Fibroblast of lung (primary cell): ENCODE measurements at regions not wholly inside any gene's neighbourhood (a gene's known extent, or its start where the extent isn't known, plus 50 kb on each side); places are given as distances from the start of the nearest gene placed in this dataset.

Source experiments
- CTCF ChIP-seq, 2 donors: IDR thresholded peaks in 1 of 2; conservative IDR thresholded peaks in 1 of 2; 1 replicate in 1 of 2; 2 replicates in 1 of 2; pipeline ENCODE4 v1.5.1; 2011 to 2012; ENCODE audit warnings: low read length in 2 of 2, control low read depth in 1 of 2, inconsistent platforms in 1 of 2, low read depth in 1 of 2, mild to moderate bottlenecking in 1 of 2
- EZH2 ChIP-seq: IDR thresholded peaks from 2 replicates; pipeline ENCODE4 v1.5.1; 2012; ENCODE audit warnings: low read length, control low read depth, mild to moderate bottlenecking; ENCODE audit errors: missing control alignments

- TF ChIP-seq CTCF (conservative IDR thresholded peaks at IDR 0.05 in 1 of 2, IDR thresholded peaks at IDR 0.05 in 1 of 2; ENCODE audit: low read depth in 1 of 2, low read length in 2 of 2) (no peak), EZH2 (no peak)
Observed at GRCh38 chr4:89410687-89411086, 103.1 kb upstream of the GPRIN3 start.
